ENCODE measurements at regions not wholly inside any gene's neighbourhood (a gene's known extent, or its start where the extent isn't known, plus 50 kb on each side); places are given as distances from the start of the nearest gene placed in this dataset.

- Histone ChIP-seq H2BK15ac (ENCODE audit: low read length) (no peak overlapping the region), H3K27me3 (replicated peaks in 1 of 4; ENCODE audit: control insufficient read depth in 3 of 4, extremely low read depth in 1 of 4, insufficient read depth in 3 of 4, low read length in 3 of 4) (no peaks in the 10 kb centered on the region), H4K8ac (ENCODE audit: extremely low read depth, insufficient read depth, low read length) (no peak overlapping the region), H3K9ac (replicated peaks in 1 of 4; ENCODE audit: extremely low read depth in 1 of 4, low read depth in 3 of 4, low read length in 3 of 4) (no peak overlapping the region), H2AK5ac (ENCODE audit: low read depth, low read length) (no peak overlapping the region), H2BK20ac (ENCODE audit: low read length) (no peak overlapping the region), H3K79me1 (ENCODE audit: low read depth, low read length) (no peaks in the 10 kb centered on the region), H4K5ac (ENCODE audit: insufficient read length, low read depth, low read length) (no peak overlapping the region), H3K9me3 (ENCODE audit: insufficient read depth in 2 of 2, low read depth in 1 of 2, low read length in 1 of 2) (no peaks in the 10 kb centered on the region), H3K27ac (ENCODE audit: low read depth, low read length) (no peak overlapping the region), H4K20me1 (replicated peaks in 1 of 2; ENCODE audit: control insufficient read depth in 1 of 2, insufficient read depth in 2 of 2, low read length in 2 of 2) (no peaks in the 10 kb centered on the region), H3K4me1 (replicated peaks in 1 of 4; ENCODE audit: control insufficient read depth in 3 of 4, insufficient read depth in 4 of 4, low read length in 3 of 4) (peaks cover 3 to 12% (median 7%) of the 10 kb centered on the region in 4 experiments; a peak in 4 of 7 replicates), H4K91ac (replicated peaks; ENCODE audit: insufficient read length, low read length) (no peak overlapping the region), H2AFZ (ENCODE audit: low read length) (no peak overlapping the region), H3K4me3 (ENCODE audit: extremely low read depth in 1 of 4, insufficient read depth in 2 of 4, low read depth in 3 of 4, low read length in 4 of 4) (no peak overlapping the region), H2BK120ac (replicated peaks; ENCODE audit: low read depth, low read length) (no peak overlapping the region), H3K79me2 (ENCODE audit: control insufficient read depth in 1 of 2, insufficient read depth in 2 of 2, low read length in 2 of 2) (no peaks in the 10 kb centered on the region), H3K14ac (ENCODE audit: insufficient read length) (no peak overlapping the region), H2BK12ac (ENCODE audit: low read depth, low read length) (no peak overlapping the region), H3K4ac (replicated peaks; ENCODE audit: insufficient read length, low read depth, low read length) (no peak overlapping the region), H3K18ac (ENCODE audit: extremely low read depth, low read length) (no peak overlapping the region), H3K23me2 (ENCODE audit: low read depth, low read length) (no peaks in the 10 kb centered on the region), H3K36me3 (ENCODE audit: control insufficient read depth in 2 of 4, insufficient read depth in 4 of 4, low read length in 3 of 4) (no peaks in the 10 kb centered on the region), H3K4me2 (ENCODE audit: insufficient read depth in 1 of 2, low read depth in 2 of 2, low read length in 2 of 2) (no peak overlapping the region), H2BK5ac (ENCODE audit: low read depth, low read length) (no peak overlapping the region), H3K23ac (ENCODE audit: insufficient read length) (no peak overlapping the region), H3K56ac (replicated peaks; ENCODE audit: insufficient read length, low read depth, low read length) (no peak overlapping the region)
- DNase-seq (ENCODE audit: low read depth in 1 of 2, low spot score in 2 of 2) (no peak), FAIRE-seq (no peak)
- 91% methylated on average over 3 of the region's 3 CpGs; no CpG with 5 or more reads in 1 of the 2 experiments for WGBS, 2 experiments (ENCODE audit: extremely low coverage in 1 of 2, insufficient coverage in 1 of 2, insufficient read length in 1 of 2, insufficient replicate concordance in 2 of 2, low coverage in 1 of 2, low lambda C conversion rate in 2 of 2, missing lambda C conversion rate in 1 of 2)
- POLR2A ChIA-PET (ENCODE audit: partially characterized antibody) = interaction anchor here (1.3 kb wide), 1 partner anchor 31 kb away, joined by 3 read pairs; no protein-coding TSS in a partner anchor
- CTCF ChIA-PET (ENCODE audit: partially characterized antibody) = interaction anchor here (0.5 to 3.2 kb wide), 3 partner anchors 8 to 59 kb away, joined by 3 to 9 read pairs (median 3); no protein-coding TSS in a partner anchor
- TF ChIP-seq TCF12 (IDR thresholded peaks at IDR 0.05; ENCODE audit: low read depth, low read length) (no peak), JUN (IDR thresholded peaks at IDR 0.05; ENCODE audit: low read depth, low read length) (no peak), SIN3A (conservative IDR thresholded peaks at IDR 0.05 in 1 of 2, IDR thresholded peaks at IDR 0.05 in 1 of 2; ENCODE audit: low read depth in 1 of 2, low read length in 2 of 2) (no peak), GTF2F1 (IDR thresholded peaks at IDR 0.05; ENCODE audit: borderline replicate concordance, low read depth, low read length) (no peak), CHD1 (IDR thresholded peaks at IDR 0.05; ENCODE audit: low read depth, low read length) (no peak), USF2 (IDR thresholded peaks at IDR 0.05; ENCODE audit: low read length) (no peak), RAD21 (IDR thresholded peaks at IDR 0.05 in 1 of 2, conservative IDR thresholded peaks at IDR 0.05 in 1 of 2; ENCODE audit: low read depth in 2 of 2, low read length in 2 of 2) (no peak), HDAC6 (IDR thresholded peaks at IDR 0.05; ENCODE audit: low read depth, low read length) (no peak), ATF2 (IDR thresholded peaks at IDR 0.05; ENCODE audit: low read length) (no peak), CEBPB (IDR thresholded peaks at IDR 0.05; ENCODE audit: low read depth, low read length) (no peak), EZH2 (IDR thresholded peaks at IDR 0.05; ENCODE audit: low read depth, low read length, severe bottlenecking) (no peak)
These were observed 73.1 kb upstream of the PLCB4 start for GRCh38 chr20:8995761-8996160.
